ENCODE measurements at regions not wholly inside any gene's neighbourhood (a gene's known extent, or its start where the extent isn't known, plus 50 kb on each side); places are given as distances from the start of the nearest gene placed in this dataset.

DNA sequence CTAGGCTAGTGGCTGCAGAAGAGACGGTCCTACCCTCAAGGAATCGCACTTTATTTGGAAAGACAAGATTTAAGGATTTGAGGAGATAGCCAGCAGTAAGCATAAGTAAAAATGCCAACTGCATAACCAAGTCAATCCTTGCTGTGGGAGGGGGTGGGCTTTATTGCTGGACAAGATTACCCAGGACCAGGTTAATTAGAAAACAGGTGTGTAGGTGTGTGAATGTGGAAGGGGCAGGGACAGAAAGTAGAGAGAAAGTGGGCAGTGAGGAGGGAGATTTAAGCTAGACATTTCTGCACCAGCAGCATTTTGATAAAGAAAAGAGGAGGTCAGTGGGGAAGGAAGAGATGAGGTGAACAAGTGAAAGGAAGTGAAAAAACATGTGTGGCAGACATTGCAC, 89.7 kb upstream of the OGFRL1 start:
- TF ChIP-seq, protein P1, sequence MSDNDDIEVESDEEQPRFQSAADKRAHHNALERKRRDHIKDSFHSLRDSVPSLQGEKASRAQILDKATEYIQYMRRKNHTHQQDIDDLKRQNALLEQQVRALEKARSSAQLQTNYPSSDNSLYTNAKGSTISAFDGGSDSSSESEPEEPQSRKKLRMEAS (IDR thresholded peaks at IDR 0.05) = no peak
- TF ChIP-seq HDAC6 (IDR thresholded peaks at IDR 0.05; ENCODE audit: low read depth, low read length) = no peak
- TF ChIP-seq, protein P2, sequence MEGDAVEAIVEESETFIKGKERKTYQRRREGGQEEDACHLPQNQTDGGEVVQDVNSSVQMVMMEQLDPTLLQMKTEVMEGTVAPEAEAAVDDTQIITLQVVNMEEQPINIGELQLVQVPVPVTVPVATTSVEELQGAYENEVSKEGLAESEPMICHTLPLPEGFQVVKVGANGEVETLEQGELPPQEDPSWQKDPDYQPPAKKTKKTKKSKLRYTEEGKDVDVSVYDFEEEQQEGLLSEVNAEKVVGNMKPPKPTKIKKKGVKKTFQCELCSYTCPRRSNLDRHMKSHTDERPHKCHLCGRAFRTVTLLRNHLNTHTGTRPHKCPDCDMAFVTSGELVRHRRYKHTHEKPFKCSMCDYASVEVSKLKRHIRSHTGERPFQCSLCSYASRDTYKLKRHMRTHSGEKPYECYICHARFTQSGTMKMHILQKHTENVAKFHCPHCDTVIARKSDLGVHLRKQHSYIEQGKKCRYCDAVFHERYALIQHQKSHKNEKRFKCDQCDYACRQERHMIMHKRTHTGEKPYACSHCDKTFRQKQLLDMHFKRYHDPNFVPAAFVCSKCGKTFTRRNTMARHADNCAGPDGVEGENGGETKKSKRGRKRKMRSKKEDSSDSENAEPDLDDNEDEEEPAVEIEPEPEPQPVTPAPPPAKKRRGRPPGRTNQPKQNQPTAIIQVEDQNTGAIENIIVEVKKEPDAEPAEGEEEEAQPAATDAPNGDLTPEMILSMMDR (IDR thresholded peaks at IDR 0.05; ENCODE audit: control extremely low read depth in 1 of 3, insufficient read depth in 1 of 3, low read depth in 1 of 3, low read length in 3 of 3) = no peak
- TF ChIP-seq EZH2 (IDR thresholded peaks at IDR 0.05; ENCODE audit: low read depth, low read length, severe bottlenecking) = no peak
- no peak for TF ChIP-seq KDM5A (IDR thresholded peaks at IDR 0.05; ENCODE audit: low read length)
- no peak for TF ChIP-seq EGR1 (IDR thresholded peaks at IDR 0.05; ENCODE audit: borderline replicate concordance, low read depth, low read length)
- TF ChIP-seq GABPA (IDR thresholded peaks at IDR 0.05; ENCODE audit: borderline replicate concordance, insufficient read depth, low read length) = no peak
